ENCODE measurements at regions not wholly inside any gene's neighbourhood (a gene's known extent, or its start where the extent isn't known, plus 50 kb on each side); places are given as distances from the start of the nearest gene placed in this dataset.

- TF ChIP-seq, protein P1, sequence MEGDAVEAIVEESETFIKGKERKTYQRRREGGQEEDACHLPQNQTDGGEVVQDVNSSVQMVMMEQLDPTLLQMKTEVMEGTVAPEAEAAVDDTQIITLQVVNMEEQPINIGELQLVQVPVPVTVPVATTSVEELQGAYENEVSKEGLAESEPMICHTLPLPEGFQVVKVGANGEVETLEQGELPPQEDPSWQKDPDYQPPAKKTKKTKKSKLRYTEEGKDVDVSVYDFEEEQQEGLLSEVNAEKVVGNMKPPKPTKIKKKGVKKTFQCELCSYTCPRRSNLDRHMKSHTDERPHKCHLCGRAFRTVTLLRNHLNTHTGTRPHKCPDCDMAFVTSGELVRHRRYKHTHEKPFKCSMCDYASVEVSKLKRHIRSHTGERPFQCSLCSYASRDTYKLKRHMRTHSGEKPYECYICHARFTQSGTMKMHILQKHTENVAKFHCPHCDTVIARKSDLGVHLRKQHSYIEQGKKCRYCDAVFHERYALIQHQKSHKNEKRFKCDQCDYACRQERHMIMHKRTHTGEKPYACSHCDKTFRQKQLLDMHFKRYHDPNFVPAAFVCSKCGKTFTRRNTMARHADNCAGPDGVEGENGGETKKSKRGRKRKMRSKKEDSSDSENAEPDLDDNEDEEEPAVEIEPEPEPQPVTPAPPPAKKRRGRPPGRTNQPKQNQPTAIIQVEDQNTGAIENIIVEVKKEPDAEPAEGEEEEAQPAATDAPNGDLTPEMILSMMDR (IDR thresholded peaks at IDR 0.05; ENCODE audit: low read depth, low read length): no peak
- no peak for TF ChIP-seq EZH2phosphoT487 (IDR thresholded peaks at IDR 0.05; ENCODE audit: low read depth)
Measured at GRCh38 chr13:91115776-91116175, 231.7 kb upstream of the MIR17HG start.

Data from OCI-LY3 (cell line).